Trophoblast cell (in vitro differentiated cells and primary cell): ENCODE measurements at regions not wholly inside any gene's neighbourhood (a gene's known extent, or its start where the extent isn't known, plus 50 kb on each side); places are given as distances from the start of the nearest gene placed in this dataset.

Experiments used
- DNase-seq, 2 donors: peaks; one replicate each; pipeline ENCODE4 v3.0.0-alpha.2; 2016
- H2AFZ ChIP-seq: 2 replicates; pipeline ENCODE4 v1.6.1; 2013; ENCODE audit warnings: low read length, moderate library complexity, mild to moderate bottlenecking; ENCODE audit not compliant: insufficient read depth, poor library complexity
- H2AK5ac ChIP-seq: 2 replicates; pipeline ENCODE4 v1.6.1; 2013; ENCODE audit warnings: mild to moderate bottlenecking, low read length
- H2BK120ac ChIP-seq: 2 replicates; pipeline ENCODE4 v1.6.1; 2013; ENCODE audit warnings: low read length, mild to moderate bottlenecking, moderate library complexity; ENCODE audit not compliant: insufficient read depth, poor library complexity
- H2BK12ac ChIP-seq: 2 replicates; pipeline ENCODE4 v1.6.1; 2013; ENCODE audit warnings: mild to moderate bottlenecking, low read length, moderate library complexity
- H2BK5ac ChIP-seq: 2 replicates; pipeline ENCODE4 v1.6.1; 2013; ENCODE audit warnings: low read length, low read depth, moderate library complexity, mild to moderate bottlenecking; ENCODE audit not compliant: poor library complexity
- H3K14ac ChIP-seq: 2 replicates; pipeline ENCODE4 v1.6.1; 2013; ENCODE audit warnings: mild to moderate bottlenecking, low read length
- H3K18ac ChIP-seq: 2 replicates; pipeline ENCODE4 v1.6.1; 2013; ENCODE audit warnings: mild to moderate bottlenecking, low read length
- H3K23ac ChIP-seq: 2 replicates; pipeline ENCODE4 v1.6.1; 2013; ENCODE audit warnings: low read length
- H3K27ac ChIP-seq: 2 replicates; pipeline ENCODE4 v1.5.1; 2013; ENCODE audit warnings: low read depth, mild to moderate bottlenecking, inconsistent platforms, low read length, moderate library complexity
- H3K27me3 ChIP-seq: 2 replicates; pipeline ENCODE4 v1.6.1; 2013; ENCODE audit warnings: inconsistent platforms, mild to moderate bottlenecking, low read length, moderate library complexity; ENCODE audit not compliant: insufficient read depth
- H3K36me3 ChIP-seq, 2 experiments: 1 replicate in 1 of 2; 2 replicates in 1 of 2; pipeline ENCODE4 v1.6.1; 2013; ENCODE audit warnings: low read length in 2 of 2, mild to moderate bottlenecking in 2 of 2, moderate library complexity in 1 of 2; ENCODE audit not compliant: insufficient read depth in 2 of 2, control insufficient read depth in 1 of 2
- H3K4ac ChIP-seq: 2 replicates; pipeline ENCODE4 v1.6.1; 2013; ENCODE audit warnings: low read depth, mild to moderate bottlenecking, low read length, moderate library complexity
- H3K4me1 ChIP-seq, 2 experiments: 1 replicate in 1 of 2; 2 replicates in 1 of 2; pipeline ENCODE4 v1.6.1; 2013; ENCODE audit warnings: low read length in 2 of 2, mild to moderate bottlenecking in 2 of 2, moderate library complexity in 1 of 2; ENCODE audit not compliant: insufficient read depth in 2 of 2, control insufficient read depth in 1 of 2
- H3K4me2 ChIP-seq: 2 replicates; pipeline ENCODE4 v1.6.1; 2013; ENCODE audit warnings: inconsistent platforms, mild to moderate bottlenecking, low read length, moderate library complexity
- H3K4me3 ChIP-seq: 2 replicates; pipeline ENCODE4 v1.5.1; 2013; ENCODE audit warnings: mild to moderate bottlenecking, low read depth, low read length, inconsistent platforms
- H3K79me1 ChIP-seq: one replicate; pipeline ENCODE4 v1.6.1; 2013; ENCODE audit warnings: low read length
- H3K79me2 ChIP-seq: 2 replicates; pipeline ENCODE4 v1.6.1; 2013; ENCODE audit warnings: low read length, mild to moderate bottlenecking; ENCODE audit not compliant: control insufficient read depth, insufficient read depth, poor library complexity
- H3K9ac ChIP-seq: 2 replicates; pipeline ENCODE4 v1.6.1; 2013; ENCODE audit warnings: mild to moderate bottlenecking, low read length
- H3K9me3 ChIP-seq: 2 replicates; pipeline ENCODE4 v1.6.1; 2013; ENCODE audit warnings: low read depth, mild to moderate bottlenecking, control low read depth, inconsistent platforms, low read length; ENCODE audit not compliant: insufficient read depth
- H4K12ac ChIP-seq: 2 replicates; pipeline ENCODE4 v1.6.1; 2013; ENCODE audit warnings: low read depth, mild to moderate bottlenecking, low read length, moderate library complexity
- H4K8ac ChIP-seq: 2 replicates; pipeline ENCODE4 v1.6.1; 2013; ENCODE audit warnings: low read depth, mild to moderate bottlenecking, low read length, moderate library complexity
- H4K91ac ChIP-seq: one replicate; pipeline ENCODE4 v1.6.1; 2013; ENCODE audit warnings: low read depth, mild to moderate bottlenecking, low read length, moderate library complexity
- WGBS: extraction: QIAGEN DNeasy Blood & Tissue Kit; methylation state at CpG from one replicate; pipeline ENCODE4 v1.1.7; 2013; ENCODE audit warnings: missing lambda C conversion rate; ENCODE audit not compliant: insufficient read length, insufficient coverage; ENCODE audit errors: extremely low coverage; 5-methylcytosine and 5-hydroxymethylcytosine counted together

- no peaks in the 10 kb centered on the region for H3K79me1 ChIP-seq
- H2AFZ ChIP-seq: no peak overlapping the region
- no peak overlapping the region for H3K4me3 ChIP-seq
- no peaks in the 10 kb centered on the region for H3K27me3 ChIP-seq
- no peaks in the 10 kb centered on the region for H3K9me3 ChIP-seq
- H4K12ac ChIP-seq: no peak overlapping the region
- no peak overlapping the region for H2BK12ac ChIP-seq
- no peak overlapping the region for H3K23ac ChIP-seq
- no peak overlapping the region for H3K9ac ChIP-seq
- H3K4ac ChIP-seq: no peak overlapping the region
- DNase-seq: no peak
- no CpG with 5 or more reads among the region's 5 CpGs for WGBS
- H3K4me1 ChIP-seq: peaks cover 0 to 3% of the 10 kb centered on the region in 2 experiments
- H2BK120ac ChIP-seq: no peak overlapping the region
- H3K18ac ChIP-seq: no peak overlapping the region
- no peak overlapping the region for H2BK5ac ChIP-seq
- no peak overlapping the region for H3K4me2 ChIP-seq
- H3K36me3 ChIP-seq: no peaks in the 10 kb centered on the region
- H2AK5ac ChIP-seq: no peak overlapping the region
- H3K27ac ChIP-seq: no peak overlapping the region
- H3K79me2 ChIP-seq: no peaks in the 10 kb centered on the region
- H4K91ac ChIP-seq: no peak overlapping the region
- no peak overlapping the region for H4K8ac ChIP-seq
- H3K14ac ChIP-seq: no peak overlapping the region
Measured at GRCh38 chr3:6733699-6734394, 127.1 kb upstream of the GRM7 start.

GRCh38 chr3:6734395-6734746 is 126.5 kb upstream of the GRM7 start:
- H3K23ac ChIP-seq: no peak overlapping the region
- H2AK5ac ChIP-seq: no peak overlapping the region
- no peak overlapping the region for H4K91ac ChIP-seq
- H3K36me3 ChIP-seq: no peaks in the 10 kb centered on the region
- H2AFZ ChIP-seq: no peak overlapping the region
- H2BK120ac ChIP-seq: no peak overlapping the region
- H3K14ac ChIP-seq: no peak overlapping the region
- no peak overlapping the region for H4K8ac ChIP-seq
- no peak overlapping the region for H3K18ac ChIP-seq
- no peak overlapping the region for H3K4ac ChIP-seq
- WGBS: no CpG with 5 or more reads among the region's 5 CpGs
- no peaks in the 10 kb centered on the region for H3K9me3 ChIP-seq
- H2BK5ac ChIP-seq: no peak overlapping the region
- H3K27ac ChIP-seq: no peak overlapping the region
- no peak overlapping the region for H4K12ac ChIP-seq
- no peak overlapping the region for H3K4me3 ChIP-seq
- no peaks in the 10 kb centered on the region for H3K79me2 ChIP-seq
- DNase-seq: no peak
- H3K27me3 ChIP-seq: no peaks in the 10 kb centered on the region
- H3K79me1 ChIP-seq: no peaks in the 10 kb centered on the region
- no peak overlapping the region for H2BK12ac ChIP-seq
- no peak overlapping the region for H3K9ac ChIP-seq
- no peak overlapping the region for H3K4me2 ChIP-seq
- peaks cover 0 to 3% of the 10 kb centered on the region in 2 experiments for H3K4me1 ChIP-seq

GRCh38 chr3:6736836-6737629 is 123.9 kb upstream of the GRM7 start:
- Histone ChIP-seq H3K27ac (no peak overlapping the region), H3K9ac (no peak overlapping the region), H4K12ac (no peak overlapping the region), H4K91ac (no peak overlapping the region), H3K4me2 (no peak overlapping the region), H3K4me3 (no peak overlapping the region), H3K9me3 (no peaks in the 10 kb centered on the region), H2AK5ac (no peak overlapping the region), H3K79me2 (no peaks in the 10 kb centered on the region), H3K27me3 (no peaks in the 10 kb centered on the region), H3K14ac (no peak overlapping the region), H3K4ac (no peak overlapping the region), H2BK12ac (no peak overlapping the region), H3K79me1 (no peaks in the 10 kb centered on the region), H2BK120ac (no peak overlapping the region), H3K36me3 (no peaks in the 10 kb centered on the region), H2AFZ (no peak overlapping the region), H3K4me1 (peaks cover 0 to 3% of the 10 kb centered on the region in 2 experiments), H3K18ac (no peak overlapping the region), H4K8ac (no peak overlapping the region), H3K23ac (no peak overlapping the region), H2BK5ac (no peak overlapping the region)
- WGBS: no CpG with 5 or more reads among the region's 5 CpGs
- peak in 1 of 2 donors; percentile 18 for DNase-seq

DNA sequence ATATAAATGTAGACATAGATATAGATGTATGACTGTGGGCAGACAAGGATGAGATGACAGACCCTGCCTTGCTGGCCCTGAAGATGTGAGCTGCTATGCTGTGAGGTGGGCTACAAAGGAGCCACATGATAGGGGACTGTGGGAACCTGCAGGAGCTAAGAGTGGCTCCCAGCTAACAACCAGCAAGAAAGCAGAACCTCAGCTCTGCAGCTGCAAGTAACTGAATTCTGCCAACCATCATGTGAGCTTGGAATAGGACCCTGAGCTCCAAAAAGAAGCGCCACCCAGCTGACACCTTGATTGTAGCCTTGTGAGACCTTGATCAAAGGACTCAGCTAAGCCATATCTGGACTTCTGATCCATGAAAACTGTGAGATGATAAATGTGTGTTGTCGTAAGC is 123.3 kb upstream of the GRM7 start:
- H3K79me1 ChIP-seq: no peaks in the 10 kb centered on the region
- H2BK120ac ChIP-seq: no peak overlapping the region
- no peak overlapping the region for H2AFZ ChIP-seq
- no peak overlapping the region for H3K9ac ChIP-seq
- H4K8ac ChIP-seq: no peak overlapping the region
- H4K12ac ChIP-seq: no peak overlapping the region
- H3K14ac ChIP-seq: no peak overlapping the region
- H3K4me3 ChIP-seq: no peak overlapping the region
- H2BK5ac ChIP-seq: no peak overlapping the region
- no peak overlapping the region for H3K4me2 ChIP-seq
- H2AK5ac ChIP-seq: no peak overlapping the region
- DNase-seq: no peak
- H3K27me3 ChIP-seq: no peaks in the 10 kb centered on the region
- peaks cover 0 to 3% of the 10 kb centered on the region in 2 experiments for H3K4me1 ChIP-seq
- H3K9me3 ChIP-seq: no peaks in the 10 kb centered on the region
- no peak overlapping the region for H2BK12ac ChIP-seq
- WGBS: no CpG with 5 or more reads among the region's 2 CpGs
- H3K18ac ChIP-seq: no peak overlapping the region
- H3K4ac ChIP-seq: no peak overlapping the region
- H3K27ac ChIP-seq: no peak overlapping the region
- no peak overlapping the region for H3K23ac ChIP-seq
- no peak overlapping the region for H4K91ac ChIP-seq
- no peaks in the 10 kb centered on the region for H3K36me3 ChIP-seq
- no peaks in the 10 kb centered on the region for H3K79me2 ChIP-seq
